ENCODE measurements at regions not wholly inside any gene's neighbourhood (a gene's known extent, or its start where the extent isn't known, plus 50 kb on each side); places are given as distances from the start of the nearest gene placed in this dataset.

DNA sequence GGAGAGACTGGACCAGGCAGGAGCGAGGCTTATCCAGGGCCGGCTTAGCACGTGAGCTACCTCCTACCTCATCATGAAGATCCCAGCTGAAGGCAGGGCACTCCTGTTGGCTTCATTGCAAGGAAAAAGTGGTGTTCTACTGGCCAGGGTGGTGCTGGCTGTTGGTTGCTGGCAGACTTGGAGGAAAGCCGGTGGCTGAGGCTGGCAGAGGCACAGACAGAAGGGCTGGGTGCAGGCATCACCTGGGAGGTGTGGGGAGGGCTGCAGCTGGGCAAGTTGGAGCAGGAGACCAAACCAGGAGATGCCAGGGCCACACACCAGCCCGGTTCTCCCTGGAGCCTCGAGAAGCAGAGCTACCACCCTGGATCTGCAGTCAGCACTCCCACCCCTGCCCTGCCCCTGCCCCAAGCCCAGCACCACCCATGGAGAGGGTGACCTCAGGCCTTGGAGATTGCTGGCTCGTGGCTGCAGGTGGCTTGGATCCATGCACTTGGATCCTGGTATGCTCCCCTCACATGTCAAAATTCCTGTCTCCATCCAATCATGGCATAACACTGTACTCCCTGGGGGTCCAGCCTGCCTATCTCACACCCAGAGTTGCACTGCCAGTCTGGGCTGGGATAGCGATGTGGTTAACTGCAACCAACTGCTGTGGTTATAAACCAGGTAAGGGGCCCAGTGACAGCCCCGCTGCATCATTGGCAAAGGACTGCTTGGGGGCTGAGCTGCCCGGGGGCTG is 49.7 kb downstream of the GLI2 start:
- no peak for DNase-seq

DNA sequence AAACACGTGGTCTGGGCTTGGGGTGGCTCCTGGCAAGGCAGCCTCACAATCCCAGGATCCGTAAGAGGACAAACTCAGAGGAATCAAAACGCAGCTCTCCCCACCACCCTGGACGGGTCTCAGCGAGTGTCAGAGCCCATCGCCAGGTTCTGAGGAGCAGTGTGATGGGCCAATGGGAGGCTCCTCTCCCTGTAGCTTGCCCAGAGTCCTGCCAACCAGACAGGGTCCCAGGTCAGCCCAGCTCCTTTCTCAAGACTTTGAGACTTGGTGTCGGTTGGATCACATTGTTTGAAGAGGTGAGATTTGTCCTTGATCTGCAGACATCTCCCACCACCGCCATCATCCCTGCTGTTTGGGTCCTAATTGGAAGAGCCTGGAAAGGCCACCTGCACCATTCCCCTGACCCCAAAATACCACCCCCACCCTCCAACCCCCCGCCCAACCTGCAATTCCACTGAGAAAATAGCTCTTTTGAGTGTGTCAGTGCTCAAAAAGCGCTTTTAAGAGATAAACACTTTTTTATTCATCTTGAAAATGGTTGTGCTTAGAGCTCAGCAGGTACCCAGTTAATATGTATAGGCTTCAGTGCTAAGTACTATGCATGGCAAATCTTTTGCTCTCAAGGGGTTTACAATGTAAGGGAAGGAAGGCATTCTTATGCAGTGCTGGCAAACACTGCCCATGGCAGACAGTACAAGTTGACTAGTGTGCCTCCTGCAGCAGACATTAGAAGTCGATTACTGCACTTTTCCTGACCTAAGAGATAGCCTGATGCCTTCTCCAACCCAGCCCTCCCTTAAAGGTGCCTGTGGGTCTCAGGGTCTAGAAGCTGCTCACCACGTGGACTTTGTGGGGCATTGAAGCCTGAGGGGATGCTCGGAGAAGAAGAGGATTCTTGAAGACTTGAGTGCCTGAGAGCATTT is 50.6 kb downstream of the GLI2 start:
- DNase-seq, result no peak

DNA sequence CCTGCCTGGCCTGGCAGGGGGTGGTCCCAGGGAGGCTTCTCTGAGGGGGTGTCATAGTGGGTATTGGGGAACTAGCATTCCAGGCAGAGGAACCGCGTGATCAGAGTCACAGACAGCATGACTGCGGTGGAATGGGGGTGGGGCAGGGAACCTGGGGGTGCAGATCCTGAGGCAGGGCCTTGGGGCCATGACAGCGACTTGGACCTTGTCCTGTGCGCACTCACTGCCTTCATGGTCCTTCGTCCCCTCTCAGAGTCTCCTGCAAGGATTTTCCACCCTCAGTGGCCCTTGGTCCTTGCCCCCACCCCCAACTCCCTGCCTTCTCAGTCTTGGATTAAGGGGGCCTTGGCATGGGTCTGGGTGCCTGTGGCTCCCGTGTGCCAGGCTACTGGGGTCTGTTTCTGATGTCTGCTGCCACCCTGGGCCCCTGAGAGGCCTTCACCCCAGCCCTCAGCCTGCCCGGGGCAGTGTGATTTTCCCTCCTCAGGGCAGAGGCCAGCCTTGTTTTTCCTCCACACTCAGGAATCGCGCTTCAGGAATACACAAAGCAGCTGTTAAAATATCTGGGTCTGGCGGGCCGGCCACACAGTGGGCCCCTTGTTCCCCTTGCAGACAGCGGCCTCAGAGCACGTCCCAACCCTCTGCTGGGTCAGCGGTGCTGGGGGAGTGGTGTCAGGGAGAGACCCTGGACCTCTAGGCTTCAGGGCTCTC is 51.6 kb downstream of the GLI2 start:
- DNase-seq, result no peak

DNA sequence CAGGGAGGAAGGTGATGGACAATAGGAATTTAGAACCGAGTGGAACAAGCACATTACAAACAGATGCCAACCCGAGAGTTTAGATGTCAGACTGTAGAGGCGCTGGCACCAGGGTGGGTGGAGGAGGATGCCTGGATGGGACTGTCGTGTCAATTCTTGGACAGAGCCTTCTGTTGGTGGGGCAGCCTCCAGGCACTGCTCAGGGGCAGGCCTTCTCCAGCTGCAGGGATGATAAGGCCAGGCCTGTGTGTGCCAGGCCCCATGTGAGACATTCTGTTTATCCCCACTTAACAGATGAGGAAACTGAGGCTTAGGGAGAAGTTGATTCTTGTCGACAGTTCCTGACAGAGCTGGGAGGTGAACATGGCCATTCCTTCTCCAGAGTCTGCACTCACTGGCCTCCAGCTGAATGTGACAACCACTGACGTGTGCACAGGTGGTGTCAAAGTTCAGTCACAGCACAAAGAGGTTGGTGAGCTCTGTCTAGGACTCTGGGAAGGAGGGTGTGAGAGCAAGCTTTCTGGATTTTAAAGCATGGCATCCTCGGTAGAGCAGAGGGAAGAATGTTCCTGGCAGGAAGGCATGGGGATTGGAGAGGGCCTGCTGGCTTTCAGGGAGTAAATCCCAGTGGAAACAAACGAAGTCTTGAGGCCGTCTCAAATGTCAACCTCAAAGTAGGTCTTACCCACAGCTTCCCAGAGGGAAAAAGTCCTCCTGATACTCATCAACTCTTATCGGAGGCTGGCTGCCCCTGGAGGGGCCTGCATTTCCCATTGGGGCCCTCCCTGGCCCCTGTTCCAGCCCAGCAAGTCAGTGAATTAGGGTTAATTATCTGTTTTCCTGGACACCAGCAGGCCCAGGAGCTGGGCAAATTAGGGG is 52.4 kb downstream of the GLI2 start:
- DNase-seq, result no peak

DNA sequence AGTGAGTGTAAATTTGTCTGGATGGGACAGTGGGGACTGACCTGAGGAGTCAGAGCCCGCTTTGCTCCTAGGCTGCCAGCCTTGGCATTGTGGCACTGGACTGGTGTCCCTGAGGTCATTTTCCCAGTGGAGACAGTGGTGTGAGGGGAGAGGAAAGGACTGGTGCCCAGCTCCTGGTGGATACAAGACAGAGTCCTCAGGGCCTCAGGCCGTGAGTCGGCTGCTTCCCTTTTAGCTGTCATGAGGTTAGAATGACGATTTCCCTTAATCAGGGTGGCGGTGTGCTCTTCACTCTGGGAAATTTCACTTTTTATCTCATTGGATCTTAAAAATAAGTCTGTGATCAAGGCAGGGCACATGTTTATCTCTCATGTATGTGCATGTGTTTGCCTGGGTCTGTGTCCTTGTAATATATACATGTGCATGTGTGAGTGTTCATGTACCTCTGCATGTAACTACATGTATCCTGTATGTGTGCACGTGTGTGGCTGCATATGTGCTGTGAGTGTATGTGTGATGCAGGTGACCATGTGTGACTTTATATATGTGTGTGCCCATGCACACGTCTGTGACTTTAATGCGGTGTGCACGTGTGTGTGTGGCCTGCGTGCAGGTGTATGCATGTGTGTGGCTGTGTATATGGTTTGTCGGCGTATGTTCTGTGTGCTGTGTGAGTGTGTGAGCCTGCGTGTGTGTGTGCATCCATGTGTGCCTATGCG is 55.7 kb downstream of the GLI2 start:
- no peak for DNase-seq

- no peak for DNase-seq
These were observed 56.3 kb downstream of the GLI2 start for GRCh38 chr2:120791962-120792297.

- no peak for DNase-seq
These were observed 58.2 kb downstream of the GLI2 start for GRCh38 chr2:120793682-120794403.

DNA sequence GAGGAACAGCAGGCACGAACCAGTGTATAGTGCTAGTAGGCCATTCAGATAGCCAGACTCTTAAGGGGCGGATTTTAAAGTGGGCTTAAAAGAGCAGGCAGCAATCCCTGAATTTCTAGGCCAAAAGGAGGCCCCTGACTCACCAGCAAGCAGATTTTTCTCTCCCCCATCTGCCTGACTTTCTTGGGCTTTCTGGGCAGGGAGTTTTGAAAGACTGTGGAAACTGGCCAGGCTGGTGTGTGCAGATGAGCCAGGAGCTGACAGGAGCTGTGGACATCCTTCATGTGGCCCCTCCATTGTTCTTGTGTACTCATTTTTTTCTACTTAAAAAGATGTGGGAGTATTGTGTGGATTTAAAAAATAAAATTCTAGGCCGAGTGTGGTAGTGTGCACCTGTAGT is 59.0 kb downstream of the GLI2 start:
- DNase-seq, result no peak

GRCh38 chr2:120796094-120796493 is 60.4 kb downstream of the GLI2 start:
- DNase-seq, result no peak

DNA sequence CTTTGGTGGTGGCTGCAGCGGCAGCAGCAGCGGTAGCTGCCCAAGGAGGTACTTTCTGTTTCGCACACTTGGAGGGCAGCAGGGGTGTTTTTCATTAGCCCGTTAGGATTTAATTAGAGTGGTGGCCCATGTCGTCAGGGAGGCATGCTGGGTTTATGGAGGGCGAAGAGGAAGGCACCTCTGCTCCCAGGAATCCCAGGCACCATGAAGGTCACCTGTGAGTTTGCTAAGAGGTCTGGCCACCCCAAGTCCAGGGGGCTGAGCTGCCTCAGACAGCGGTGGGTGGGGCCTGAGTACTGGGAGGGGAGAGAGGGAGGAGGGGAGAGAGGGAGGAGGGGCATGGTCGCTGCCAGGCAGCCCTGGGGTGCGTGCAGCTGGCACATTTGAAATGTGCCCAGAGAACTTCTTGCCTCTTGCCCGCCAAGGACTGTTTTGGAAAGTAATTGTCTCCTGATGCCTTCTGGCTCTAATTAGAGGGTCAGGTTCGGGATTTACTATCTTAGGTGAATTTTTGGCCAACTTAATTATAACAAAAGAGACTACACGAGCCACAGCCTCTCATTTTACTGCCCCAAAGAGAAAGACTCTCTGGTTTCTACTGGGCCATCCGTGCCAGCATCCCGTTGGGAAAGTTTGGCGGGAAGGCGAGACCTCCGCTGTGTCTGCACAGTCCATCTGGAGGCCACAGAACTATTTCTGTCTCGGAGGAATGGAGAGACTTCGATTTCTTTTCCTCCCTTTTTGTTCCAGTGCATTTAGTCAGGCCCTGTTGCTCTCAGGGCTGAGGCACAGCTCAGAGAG is 62.0 kb downstream of the GLI2 start:
- no peak for DNase-seq

GRCh38 chr2:120798567-120799247 is 63.0 kb downstream of the GLI2 start:
- DNase-seq, result no peak

DNA sequence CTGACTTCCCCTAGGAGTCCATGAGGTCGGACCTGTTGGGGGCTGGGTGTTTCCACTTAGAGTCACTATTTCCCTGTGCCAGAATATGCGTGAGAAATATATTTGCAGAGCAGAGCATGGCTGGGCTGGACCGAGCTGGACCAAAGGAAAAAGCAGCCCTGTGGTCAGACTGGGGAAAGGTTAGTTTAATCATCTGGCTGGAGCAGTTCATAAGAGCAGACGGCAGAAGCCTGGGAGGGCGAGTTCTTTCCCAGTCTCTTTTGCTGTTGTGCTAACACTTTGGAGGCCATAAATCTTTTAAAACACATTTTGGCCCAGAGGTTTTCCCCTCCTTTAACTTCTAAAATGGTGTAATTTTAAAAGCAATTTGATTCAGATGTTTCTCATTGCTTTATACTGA is 66.5 kb downstream of the GLI2 start:
- no peak for DNase-seq

DNA sequence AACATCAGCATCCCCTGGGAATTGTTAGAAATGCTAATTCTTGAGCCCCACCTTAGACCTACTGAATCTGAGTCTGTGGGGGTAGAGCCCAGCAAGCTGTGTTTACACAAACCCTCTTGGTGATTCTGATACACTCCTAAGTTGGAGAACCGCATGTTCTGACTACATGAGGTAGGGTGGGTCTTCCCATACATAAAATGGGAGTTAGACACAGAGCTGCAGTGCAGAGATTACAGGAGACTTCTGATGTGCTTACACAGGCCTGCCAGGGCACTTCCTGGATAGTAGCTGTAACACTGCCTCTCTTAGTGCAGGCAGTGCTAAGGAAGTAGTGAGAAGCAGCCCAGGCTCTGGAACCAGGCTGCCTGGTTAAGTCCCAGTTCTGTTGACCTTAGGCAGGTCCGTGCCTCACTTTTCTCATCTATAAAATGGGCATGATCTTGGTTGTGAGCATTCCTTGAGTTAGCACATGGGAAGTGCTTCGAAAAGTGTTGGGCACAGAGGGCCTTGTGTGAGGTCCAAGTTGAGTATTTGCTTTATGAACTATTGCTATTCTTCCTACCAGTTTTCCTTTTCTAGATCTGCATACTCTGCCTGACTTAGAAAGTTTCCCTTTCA is 67.3 kb downstream of the GLI2 start:
- no peak for DNase-seq

GRCh38 chr2:120803764-120804335 is 68.2 kb downstream of the GLI2 start:
- DNase-seq, result no peak

GRCh38 chr2:120804459-120804858 is 68.8 kb downstream of the GLI2 start:
- no peak for DNase-seq

DNA sequence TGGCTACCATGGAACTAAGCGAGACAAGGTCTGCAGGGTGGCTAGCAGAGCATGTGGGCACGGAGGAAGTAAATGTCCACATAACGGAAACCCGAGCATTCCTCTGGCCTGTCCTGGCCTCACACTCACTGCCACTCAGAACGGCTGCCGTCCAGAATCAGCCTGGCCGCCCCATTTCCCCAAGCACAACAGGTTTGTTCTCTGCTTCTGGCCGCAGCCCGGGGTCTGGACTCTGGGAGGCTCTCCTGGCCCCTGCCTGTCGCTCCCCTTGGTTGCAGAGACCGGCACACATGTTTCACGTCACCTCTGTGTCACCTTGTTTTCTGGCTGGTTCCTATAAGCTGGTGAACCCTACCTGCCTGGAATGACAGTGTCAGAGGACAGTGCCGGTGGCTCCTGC is 69.3 kb downstream of the GLI2 start:
- no peak for DNase-seq

DNA sequence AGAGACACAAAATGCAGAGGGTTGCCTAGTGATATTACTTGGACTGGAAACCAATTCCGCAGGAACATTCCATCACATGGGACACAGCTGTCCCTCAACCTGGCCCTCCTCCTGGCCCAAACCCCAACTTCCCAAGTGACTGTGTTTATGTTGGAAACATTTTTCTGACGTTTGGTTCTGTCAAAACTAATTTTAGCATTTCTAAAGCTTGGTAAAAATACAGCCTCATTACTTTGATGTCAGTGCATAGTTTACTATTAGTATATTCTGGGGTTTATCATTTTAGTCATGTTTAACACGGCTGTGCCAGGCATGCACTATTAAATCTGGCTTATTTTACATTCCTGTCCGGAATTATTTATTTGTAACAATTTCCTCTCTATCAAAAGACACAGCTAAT is 69.9 kb downstream of the GLI2 start:
- no peak for DNase-seq

GRCh38 chr2:120807751-120808150 is 72.1 kb downstream of the GLI2 start:
- DNase-seq, result no peak

DNA sequence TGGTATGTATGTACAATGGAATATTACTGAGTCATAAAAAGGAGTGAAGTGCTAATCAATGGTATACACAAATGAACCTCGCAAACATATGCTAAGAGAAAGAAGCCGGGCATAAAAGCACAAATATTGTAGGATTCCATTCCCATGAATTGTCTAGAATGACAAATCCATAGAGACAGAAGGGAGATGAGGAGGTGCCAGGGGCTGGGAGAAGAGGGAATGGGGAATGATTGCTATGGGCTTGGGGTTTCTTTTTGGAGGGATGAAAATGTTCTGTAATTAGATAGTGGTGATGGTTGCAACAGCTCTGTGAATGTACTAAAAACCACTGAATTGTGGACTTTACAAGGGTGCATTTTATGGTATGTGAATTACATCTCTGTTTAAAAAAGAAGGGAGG is 73.5 kb downstream of the GLI2 start:
- DNase-seq, result no peak
